DND-41 (cell line): ENCODE measurements at regions not wholly inside any gene's neighbourhood (a gene's known extent, or its start where the extent isn't known, plus 50 kb on each side); places are given as distances from the start of the nearest gene placed in this dataset.

Experiments
- EZH2 ChIP-seq: IDR thresholded peaks from 3 replicates; pipeline ENCODE4 v1.6.1; 2012; ENCODE audit warnings: borderline replicate concordance, low read depth, mild to moderate bottlenecking, moderate library complexity, low read length, inconsistent platforms; ENCODE audit not compliant: severe bottlenecking
- TF ChIP-seq, protein P1 (sequence below): IDR thresholded peaks from 2 replicates; pipeline ENCODE4 v1.5.1; 2012; ENCODE audit warnings: borderline replicate concordance, low read length, moderate library complexity, mild to moderate bottlenecking; ENCODE audit not compliant: poor library complexity, severe bottlenecking; ENCODE audit errors: extremely low read depth

DNA sequence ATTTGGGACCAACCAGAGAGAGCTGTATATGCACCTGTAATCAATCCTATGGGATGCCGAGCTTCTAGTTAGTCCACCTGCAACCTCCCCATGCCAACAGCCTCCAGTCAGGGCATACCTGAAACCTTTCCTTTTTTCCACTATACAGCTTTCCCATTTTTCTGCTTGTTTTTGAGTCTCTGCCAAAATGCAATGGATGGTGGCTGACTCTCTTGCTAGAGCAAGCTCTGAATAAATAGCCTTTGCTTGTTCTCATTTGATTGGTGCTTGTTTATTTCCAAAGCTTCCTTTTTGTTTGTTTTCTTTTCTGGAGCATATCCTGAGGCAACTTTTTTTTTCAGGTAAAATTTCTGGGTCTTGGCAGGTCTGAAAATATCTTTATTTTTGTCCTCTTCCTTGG lies 58.0 kb upstream of the PLET1 start:
- TF ChIP-seq, protein P1, sequence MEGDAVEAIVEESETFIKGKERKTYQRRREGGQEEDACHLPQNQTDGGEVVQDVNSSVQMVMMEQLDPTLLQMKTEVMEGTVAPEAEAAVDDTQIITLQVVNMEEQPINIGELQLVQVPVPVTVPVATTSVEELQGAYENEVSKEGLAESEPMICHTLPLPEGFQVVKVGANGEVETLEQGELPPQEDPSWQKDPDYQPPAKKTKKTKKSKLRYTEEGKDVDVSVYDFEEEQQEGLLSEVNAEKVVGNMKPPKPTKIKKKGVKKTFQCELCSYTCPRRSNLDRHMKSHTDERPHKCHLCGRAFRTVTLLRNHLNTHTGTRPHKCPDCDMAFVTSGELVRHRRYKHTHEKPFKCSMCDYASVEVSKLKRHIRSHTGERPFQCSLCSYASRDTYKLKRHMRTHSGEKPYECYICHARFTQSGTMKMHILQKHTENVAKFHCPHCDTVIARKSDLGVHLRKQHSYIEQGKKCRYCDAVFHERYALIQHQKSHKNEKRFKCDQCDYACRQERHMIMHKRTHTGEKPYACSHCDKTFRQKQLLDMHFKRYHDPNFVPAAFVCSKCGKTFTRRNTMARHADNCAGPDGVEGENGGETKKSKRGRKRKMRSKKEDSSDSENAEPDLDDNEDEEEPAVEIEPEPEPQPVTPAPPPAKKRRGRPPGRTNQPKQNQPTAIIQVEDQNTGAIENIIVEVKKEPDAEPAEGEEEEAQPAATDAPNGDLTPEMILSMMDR: no peak
- no peak for TF ChIP-seq EZH2
